ENCODE measurements at regions not wholly inside any gene's neighbourhood (a gene's known extent, or its start where the extent isn't known, plus 50 kb on each side); places are given as distances from the start of the nearest gene placed in this dataset.

GRCh38 chr2:140027320-140027719, 1247.1 kb upstream of the NXPH2 start:
- Histone ChIP-seq H3F3A (replicated peaks; ENCODE audit: insufficient read depth) (no peaks in the 10 kb centered on the region), H3K4me1 (ENCODE audit: control insufficient read depth in 1 of 2, insufficient read depth in 2 of 2, low read depth in 1 of 2, low read length in 1 of 2) (no peaks in the 10 kb centered on the region; a peak in 1 of 4 replicates), H4K20me1 (ENCODE audit: insufficient read depth) (no peaks in the 10 kb centered on the region), H3K9ac (no peak overlapping the region), H3K4me3 (ENCODE audit: low read depth in 2 of 2, low read length in 1 of 2) (no peak overlapping the region), H3K27ac (ENCODE audit: low read depth in 2 of 2, low read length in 1 of 2) (no peak overlapping the region), H3K4me2 (no peak overlapping the region), H3K9me2 (no peaks in the 10 kb centered on the region), H3K27me3 (ENCODE audit: insufficient read depth) (no peaks in the 10 kb centered on the region), H3K36me3 (replicated peaks in 1 of 2; ENCODE audit: control insufficient read depth in 1 of 2, insufficient read depth in 2 of 2, low read length in 1 of 2) (no peaks in the 10 kb centered on the region), H3K9me3 (no peaks in the 10 kb centered on the region), H3K79me2 (ENCODE audit: insufficient read depth) (no peaks in the 10 kb centered on the region), H2AFZ (ENCODE audit: low read depth) (no peak overlapping the region)
- ChIA-PET POLR2A (no interaction called here), CTCF (no interaction called here)
- TF ChIP-seq FOSL2 (IDR thresholded peaks at IDR 0.05; ENCODE audit: borderline replicate concordance, low read depth), result no peak
- peak; percentile 8; the same call in 1 of the 2 replicates for TF ChIP-seq CTCF (IDR thresholded peaks at IDR 0.05)
- no peak for TF ChIP-seq TCF12 (IDR thresholded peaks at IDR 0.05)
- 76% methylated on average over 7 of the region's 7 CpGs for WGBS (ENCODE audit: low lambda C conversion rate)
- DNase-seq, result no peak

DNA sequence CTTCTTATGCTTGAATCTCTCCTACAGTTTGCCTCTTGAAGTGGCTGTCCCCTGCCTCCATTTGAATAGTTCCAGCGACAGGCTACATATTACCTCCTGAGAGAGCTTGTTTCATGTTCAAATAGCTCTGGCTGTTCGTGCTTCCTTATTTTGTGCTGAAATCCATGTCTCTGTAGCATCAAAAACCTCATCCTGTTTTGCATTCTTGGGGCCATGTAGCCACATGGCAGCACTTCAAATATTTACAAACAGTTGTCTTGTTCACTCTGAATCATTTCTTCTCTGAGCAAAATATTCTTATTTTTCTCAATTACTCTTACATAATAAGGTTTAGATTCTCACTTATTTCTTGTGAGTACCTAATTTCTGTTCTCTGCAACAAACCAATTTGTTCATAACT, 1243.1 kb upstream of the NXPH2 start:
- POLR2A ChIA-PET, result no interaction called here
- Histone ChIP-seq H4K20me1 (ENCODE audit: insufficient read depth) (no peaks in the 10 kb centered on the region), H3K79me2 (ENCODE audit: insufficient read depth) (no peaks in the 10 kb centered on the region), H3K27ac (ENCODE audit: low read depth in 2 of 2, low read length in 1 of 2) (no peak overlapping the region), H3K4me3 (ENCODE audit: low read depth in 2 of 2, low read length in 1 of 2) (no peak overlapping the region), H3K9me2 (no peaks in the 10 kb centered on the region), H2AFZ (ENCODE audit: low read depth) (no peak overlapping the region), H3K27me3 (ENCODE audit: insufficient read depth) (no peaks in the 10 kb centered on the region), H3K36me3 (replicated peaks in 1 of 2; ENCODE audit: control insufficient read depth in 1 of 2, insufficient read depth in 2 of 2, low read length in 1 of 2) (no peaks in the 10 kb centered on the region), H3K9ac (no peak overlapping the region), H3K4me1 (ENCODE audit: control insufficient read depth in 1 of 2, insufficient read depth in 2 of 2, low read depth in 1 of 2, low read length in 1 of 2) (no peaks in the 10 kb centered on the region), H3F3A (replicated peaks; ENCODE audit: insufficient read depth) (no peaks in the 10 kb centered on the region), H3K4me2 (no peak overlapping the region), H3K9me3 (no peaks in the 10 kb centered on the region)
- CTCF ChIA-PET, result no interaction called here
- 24% methylated on average over 2 of the region's 2 CpGs for WGBS (ENCODE audit: low lambda C conversion rate)
- TF ChIP-seq SMC3 (IDR thresholded peaks at IDR 0.05; ENCODE audit: low read depth, low read length), result no peak
- no peak for TF ChIP-seq CHD2 (IDR thresholded peaks at IDR 0.05; ENCODE audit: low read length, partially characterized antibody)
- no peak for TF ChIP-seq RXRA (IDR thresholded peaks at IDR 0.05; ENCODE audit: borderline replicate concordance, low read depth)
- DNase-seq, result no peak

DNA sequence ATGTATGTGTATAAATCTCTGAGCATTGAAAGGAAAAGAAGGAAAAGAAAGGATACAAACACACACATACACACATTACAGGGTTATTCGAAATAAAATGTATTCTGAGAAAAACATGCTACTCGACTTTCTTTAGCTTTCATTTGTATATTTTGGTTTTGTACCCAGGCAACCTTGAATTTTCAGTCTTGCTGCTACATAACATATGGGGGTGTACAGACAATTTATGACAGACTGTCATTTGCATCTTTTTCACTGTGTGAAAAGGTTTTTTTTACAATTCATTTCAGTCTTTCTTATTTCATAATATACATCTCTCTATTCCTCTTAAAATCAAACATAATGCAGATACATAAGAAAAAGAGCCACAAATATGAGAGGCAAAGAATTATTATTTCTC, 1238.4 kb upstream of the NXPH2 start:
- DNase-seq, result no peak
- Histone ChIP-seq H3K4me2 (no peak overlapping the region), H3K36me3 (replicated peaks in 1 of 2; ENCODE audit: control insufficient read depth in 1 of 2, insufficient read depth in 2 of 2, low read length in 1 of 2) (no peaks in the 10 kb centered on the region), H3K9ac (no peak overlapping the region), H3K27ac (ENCODE audit: low read depth in 2 of 2, low read length in 1 of 2) (no peak overlapping the region), H3K9me2 (no peaks in the 10 kb centered on the region), H3K4me1 (ENCODE audit: control insufficient read depth in 1 of 2, insufficient read depth in 2 of 2, low read depth in 1 of 2, low read length in 1 of 2) (peaks cover 0 to 6% of the 10 kb centered on the region in 2 experiments; a peak in 1 of 4 replicates), H3K27me3 (ENCODE audit: insufficient read depth) (no peaks in the 10 kb centered on the region), H3K9me3 (no peaks in the 10 kb centered on the region), H3K79me2 (ENCODE audit: insufficient read depth) (no peaks in the 10 kb centered on the region), H3K4me3 (ENCODE audit: low read depth in 2 of 2, low read length in 1 of 2) (no peak overlapping the region), H2AFZ (ENCODE audit: low read depth) (no peak overlapping the region), H4K20me1 (ENCODE audit: insufficient read depth) (no peaks in the 10 kb centered on the region), H3F3A (replicated peaks; ENCODE audit: insufficient read depth) (no peaks in the 10 kb centered on the region)
- POLR2A ChIA-PET, result no interaction called here
- TF ChIP-seq USF1 (IDR thresholded peaks at IDR 0.05; ENCODE audit: borderline replicate concordance, low read depth) (no peak), TEAD4 (IDR thresholded peaks at IDR 0.05; ENCODE audit: borderline replicate concordance, insufficient read depth) (no peak), FOSL2 (IDR thresholded peaks at IDR 0.05; ENCODE audit: borderline replicate concordance, low read depth) (no peak), TCF12 (IDR thresholded peaks at IDR 0.05) (no peak), ZBTB33 (IDR thresholded peaks at IDR 0.05; ENCODE audit: borderline replicate concordance, low read depth) (no peak), JUND (IDR thresholded peaks at IDR 0.05) (no peak), EZH2phosphoT487 (IDR thresholded peaks at IDR 0.05; ENCODE audit: borderline replicate concordance, low read depth) (no peak), FOXM1 (IDR thresholded peaks at IDR 0.05; ENCODE audit: low read depth) (no peak)
- 14% methylated on average over 2 of the region's 2 CpGs for WGBS (ENCODE audit: low lambda C conversion rate)
- CTCF ChIA-PET, result no interaction called here

Data from SK-N-SH (cell line).